MCF 10A (cell line): ENCODE measurements at regions not wholly inside any gene's neighbourhood (a gene's known extent, or its start where the extent isn't known, plus 50 kb on each side); places are given as distances from the start of the nearest gene placed in this dataset.

Source experiments
- BruUV-seq: library from RNA; stranded (reverse); fragments of 400-500 nt; replicated peaks from 2 replicates; lab custom pipeline; 2021; lab: Mats Ljungman, UMichigan
- CTCF ChIA-PET: fragments of 300-600 bp; sonication (Branson Sonifier 250); formaldehyde crosslinking; extraction: SDS; loops from one replicate; lab custom pipeline; 2021; ENCODE audit warnings: antibody characterized with exemption, inconsistent platforms; lab: Yijun Ruan, JAX
- POLR2A ChIA-PET: fragments of 300-600, 350-650 bp; sonication (Branson Sonifier 250); formaldehyde crosslinking; extraction: SDS; loops from one replicate; lab custom pipeline; 2020; ENCODE audit warnings: antibody characterized with exemption, inconsistent platforms; lab: Yijun Ruan, JAX
- DNase-seq: peaks from one replicate; pipeline ENCODE4 v3.0.0-alpha.2; 2018; ENCODE audit not compliant: unreplicated experiment
- H3K27ac Mint-ChIP-seq: one replicate; pipeline ENCODE4 v1.8.0; 2022; ENCODE audit warnings: mild to moderate bottlenecking, low read depth, mixed read lengths; ENCODE audit not compliant: unreplicated experiment
- H3K27me3 Mint-ChIP-seq: one replicate; pipeline ENCODE4 v1.8.0; 2022; ENCODE audit warnings: mixed read lengths; ENCODE audit not compliant: insufficient read depth, unreplicated experiment
- H3K36me3 Mint-ChIP-seq: one replicate; pipeline ENCODE4 v1.8.0; 2022; ENCODE audit warnings: mild to moderate bottlenecking, moderate library complexity, mixed read lengths; ENCODE audit not compliant: insufficient read depth, unreplicated experiment
- H3K4me1 Mint-ChIP-seq: one replicate; pipeline ENCODE4 v1.8.0; 2022; ENCODE audit warnings: mixed read lengths; ENCODE audit not compliant: insufficient read depth, unreplicated experiment
- H3K4me3 Mint-ChIP-seq: one replicate; pipeline ENCODE4 v1.8.0; 2022; ENCODE audit warnings: mild to moderate bottlenecking, moderate library complexity, mixed read lengths; ENCODE audit not compliant: unreplicated experiment
- H3K9me3 Mint-ChIP-seq: one replicate; pipeline ENCODE4 v1.8.0; 2022; ENCODE audit warnings: mixed read lengths; ENCODE audit not compliant: unreplicated experiment
- intact Hi-C: fragments of 100-400 bp; cut with micrococcal nuclease; formaldehyde crosslinking; loops from 2 replicates; pipeline ENCODE4 v1.14.1; 2022
- TF ChIP-seq, protein P1 (sequence below): fragments of 200-600 bp; IDR thresholded peaks from one replicate; pipeline ENCODE4 v1.8.0; 2022; ENCODE audit warnings: antibody characterized with exemption, mild to moderate bottlenecking; ENCODE audit not compliant: unreplicated experiment

- intact Hi-C loops = loop anchor here (10.0 kb wide), 1 partner anchor 169 kb away; no protein-coding TSS in a partner anchor
- no TSS peak for BruUV-seq
- ChIA-PET POLR2A (no interaction called here), CTCF (interaction anchor here (0.5 to 1.2 kb wide), 2 partner anchors 454 to 581 kb away, joined by 4 read pairs; no protein-coding TSS in a partner anchor)
- TF ChIP-seq, protein P1, sequence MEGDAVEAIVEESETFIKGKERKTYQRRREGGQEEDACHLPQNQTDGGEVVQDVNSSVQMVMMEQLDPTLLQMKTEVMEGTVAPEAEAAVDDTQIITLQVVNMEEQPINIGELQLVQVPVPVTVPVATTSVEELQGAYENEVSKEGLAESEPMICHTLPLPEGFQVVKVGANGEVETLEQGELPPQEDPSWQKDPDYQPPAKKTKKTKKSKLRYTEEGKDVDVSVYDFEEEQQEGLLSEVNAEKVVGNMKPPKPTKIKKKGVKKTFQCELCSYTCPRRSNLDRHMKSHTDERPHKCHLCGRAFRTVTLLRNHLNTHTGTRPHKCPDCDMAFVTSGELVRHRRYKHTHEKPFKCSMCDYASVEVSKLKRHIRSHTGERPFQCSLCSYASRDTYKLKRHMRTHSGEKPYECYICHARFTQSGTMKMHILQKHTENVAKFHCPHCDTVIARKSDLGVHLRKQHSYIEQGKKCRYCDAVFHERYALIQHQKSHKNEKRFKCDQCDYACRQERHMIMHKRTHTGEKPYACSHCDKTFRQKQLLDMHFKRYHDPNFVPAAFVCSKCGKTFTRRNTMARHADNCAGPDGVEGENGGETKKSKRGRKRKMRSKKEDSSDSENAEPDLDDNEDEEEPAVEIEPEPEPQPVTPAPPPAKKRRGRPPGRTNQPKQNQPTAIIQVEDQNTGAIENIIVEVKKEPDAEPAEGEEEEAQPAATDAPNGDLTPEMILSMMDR = no peak
- peak; percentile 13 for DNase-seq
- no peaks in the 10 kb centered on the region for H3K27me3 Mint-ChIP-seq
- no peaks in the 10 kb centered on the region for H3K36me3 Mint-ChIP-seq
- no peak overlapping the region for H3K4me3 Mint-ChIP-seq
- no peaks in the 10 kb centered on the region for H3K4me1 Mint-ChIP-seq
- H3K27ac Mint-ChIP-seq = no peak overlapping the region
- peaks cover 12% of the 10 kb centered on the region for H3K9me3 Mint-ChIP-seq
Observed at GRCh38 chr5:146995878-146996277, 117.3 kb upstream of the PPP2R2B start.

DNA sequence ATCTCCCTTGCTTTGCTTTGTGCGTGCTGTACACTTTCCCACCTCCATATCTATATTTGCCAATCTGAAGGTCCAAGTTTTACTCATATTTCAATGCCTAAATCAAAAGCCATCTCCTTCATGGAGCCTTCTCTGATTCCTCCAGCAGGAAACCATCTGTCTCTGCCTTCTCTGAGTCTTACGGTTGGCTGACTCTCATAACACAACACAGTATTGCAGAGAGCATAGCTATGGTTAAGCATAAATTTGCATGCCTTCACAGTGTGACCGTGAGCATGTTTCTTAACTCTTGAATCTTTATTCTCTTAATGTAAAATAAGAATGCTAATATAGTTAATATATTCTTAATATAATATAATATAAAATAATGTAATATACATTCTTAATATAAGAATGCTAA, 136.8 kb upstream of the PPP2R2B start:
- H3K9me3 Mint-ChIP-seq = no peaks in the 10 kb centered on the region
- ChIA-PET POLR2A (no interaction called here), CTCF (no interaction called here)
- BruUV-seq = no TSS peak
- DNase-seq = no peak
- intact Hi-C loops = no loop called here
- no peaks in the 10 kb centered on the region for H3K4me1 Mint-ChIP-seq
- no peaks in the 10 kb centered on the region for H3K36me3 Mint-ChIP-seq
- TF ChIP-seq, protein P1 = no peak
- H3K27me3 Mint-ChIP-seq = no peaks in the 10 kb centered on the region
- H3K27ac Mint-ChIP-seq = no peak overlapping the region
- no peak overlapping the region for H3K4me3 Mint-ChIP-seq

DNA sequence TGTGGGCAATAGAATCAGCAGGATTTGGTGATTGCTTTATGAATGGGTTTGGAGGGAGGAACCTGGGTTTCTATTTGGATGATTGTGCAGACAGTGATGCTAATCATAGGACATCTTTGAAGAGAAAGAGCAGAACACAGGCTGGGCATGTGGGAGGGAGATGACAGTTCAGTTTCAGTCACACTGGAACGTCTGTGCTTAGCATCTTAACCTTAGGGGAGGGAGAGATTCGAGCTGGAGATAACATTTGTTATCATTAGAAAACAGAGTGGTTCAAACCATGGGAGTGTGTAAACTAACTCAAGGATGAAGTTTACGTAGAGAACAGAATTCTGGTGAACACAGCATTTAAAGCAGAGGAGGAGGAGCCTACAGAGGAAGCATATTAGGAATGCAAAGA, 138.6 kb upstream of the PPP2R2B start:
- intact Hi-C loops = no loop called here
- DNase-seq = no peak
- BruUV-seq = no TSS peak
- Mint-ChIP-seq H3K4me1 (no peaks in the 10 kb centered on the region), H3K27me3 (no peaks in the 10 kb centered on the region), H3K4me3 (no peak overlapping the region), H3K9me3 (no peaks in the 10 kb centered on the region), H3K27ac (no peak overlapping the region), H3K36me3 (no peaks in the 10 kb centered on the region)
- CTCF ChIA-PET = interaction anchor here (0.6 to 1.4 kb wide), 7 partner anchors 9 to 542 kb away, joined by 3 to 5 read pairs (median 4); no protein-coding TSS in a partner anchor
- POLR2A ChIA-PET = no interaction called here
- TF ChIP-seq, protein P1 = no peak

GRCh38 chr5:147017621-147018020, 139.1 kb upstream of the PPP2R2B start:
- POLR2A ChIA-PET = no interaction called here
- CTCF ChIA-PET = interaction anchor here (0.7 to 1.4 kb wide), 4 partner anchors 9 to 489 kb away, joined by 3 to 5 read pairs (median 4); no protein-coding TSS in a partner anchor

More at GRCh38 chr5:147017621-147018020, 139.1 kb upstream of the PPP2R2B start:
- TF ChIP-seq, protein P1 = no peak
- Mint-ChIP-seq H3K36me3 (no peaks in the 10 kb centered on the region), H3K27me3 (no peaks in the 10 kb centered on the region), H3K4me1 (no peaks in the 10 kb centered on the region), H3K27ac (no peak overlapping the region), H3K4me3 (no peak overlapping the region), H3K9me3 (no peaks in the 10 kb centered on the region)
- DNase-seq = no peak
- intact Hi-C loops = no loop called here
- BruUV-seq = no TSS peak
